ENCODE measurements at regions not wholly inside any gene's neighbourhood (a gene's known extent, or its start where the extent isn't known, plus 50 kb on each side); places are given as distances from the start of the nearest gene placed in this dataset.

DNA sequence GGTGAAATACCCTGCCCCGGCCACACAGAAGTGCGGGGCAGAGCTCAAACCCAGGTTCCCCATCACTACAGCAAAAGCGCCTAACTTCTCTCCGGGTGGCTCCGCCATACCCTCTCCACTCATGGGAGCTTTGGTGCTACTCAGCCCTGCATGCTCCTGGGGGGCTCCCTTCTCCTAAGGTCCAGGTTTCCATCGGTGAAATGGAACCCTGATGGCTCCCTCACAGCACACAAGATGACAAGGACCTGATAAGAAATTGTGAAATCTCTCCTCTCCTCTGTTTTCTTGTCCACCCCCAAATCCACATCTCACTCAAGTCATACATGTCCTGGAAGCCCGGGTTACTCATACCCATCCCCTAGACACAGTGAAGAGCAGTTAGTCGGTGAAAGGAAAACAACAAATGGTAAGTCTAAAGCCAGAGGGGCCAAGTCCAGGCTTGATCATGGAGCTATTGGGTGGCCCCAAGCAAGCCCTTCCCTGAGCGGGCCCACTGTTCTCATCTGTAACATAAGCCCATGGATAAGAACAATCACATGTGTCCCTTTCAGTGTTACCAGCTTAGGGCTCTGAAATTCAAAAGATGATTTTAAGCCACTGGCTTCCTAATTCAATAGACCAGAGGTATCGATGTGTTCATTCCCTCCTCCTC, 317.5 kb downstream of the BCL11B start:
- H3K27ac ChIP-seq, result no peak overlapping the region

DNA sequence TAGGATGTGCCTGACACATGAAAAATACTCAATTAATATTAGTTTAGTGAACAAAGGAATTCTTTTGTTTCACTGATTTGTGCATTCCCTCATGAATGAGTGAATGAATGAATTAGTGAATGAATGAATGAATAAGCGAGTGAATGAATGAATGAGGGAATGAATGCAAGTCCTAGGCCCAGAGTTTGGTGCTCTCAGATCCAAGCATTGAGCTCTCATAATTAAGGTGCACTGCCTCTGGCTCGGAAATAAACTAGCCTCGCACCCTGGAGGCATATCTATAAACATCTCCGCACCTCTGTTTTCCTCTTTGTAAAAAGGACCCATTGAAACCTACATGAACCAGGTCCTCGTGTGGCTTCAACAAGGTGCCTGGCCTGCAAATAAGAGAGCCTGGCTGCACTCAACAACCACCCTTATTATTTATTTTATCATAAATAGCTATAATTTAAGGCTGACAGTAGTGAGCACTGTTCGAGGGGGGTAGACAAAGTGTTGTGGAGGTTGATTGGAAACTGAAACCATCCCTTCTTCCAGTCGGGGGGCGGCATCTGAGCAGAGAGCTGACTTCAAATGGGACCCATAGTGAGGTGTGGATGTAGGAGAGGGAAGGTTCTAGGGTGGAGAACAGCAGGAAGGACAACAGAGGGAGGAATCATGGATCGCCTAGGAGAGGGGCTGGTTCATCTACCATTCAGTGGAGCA, 316.8 kb downstream of the BCL11B start:
- TF ChIP-seq, protein P1, sequence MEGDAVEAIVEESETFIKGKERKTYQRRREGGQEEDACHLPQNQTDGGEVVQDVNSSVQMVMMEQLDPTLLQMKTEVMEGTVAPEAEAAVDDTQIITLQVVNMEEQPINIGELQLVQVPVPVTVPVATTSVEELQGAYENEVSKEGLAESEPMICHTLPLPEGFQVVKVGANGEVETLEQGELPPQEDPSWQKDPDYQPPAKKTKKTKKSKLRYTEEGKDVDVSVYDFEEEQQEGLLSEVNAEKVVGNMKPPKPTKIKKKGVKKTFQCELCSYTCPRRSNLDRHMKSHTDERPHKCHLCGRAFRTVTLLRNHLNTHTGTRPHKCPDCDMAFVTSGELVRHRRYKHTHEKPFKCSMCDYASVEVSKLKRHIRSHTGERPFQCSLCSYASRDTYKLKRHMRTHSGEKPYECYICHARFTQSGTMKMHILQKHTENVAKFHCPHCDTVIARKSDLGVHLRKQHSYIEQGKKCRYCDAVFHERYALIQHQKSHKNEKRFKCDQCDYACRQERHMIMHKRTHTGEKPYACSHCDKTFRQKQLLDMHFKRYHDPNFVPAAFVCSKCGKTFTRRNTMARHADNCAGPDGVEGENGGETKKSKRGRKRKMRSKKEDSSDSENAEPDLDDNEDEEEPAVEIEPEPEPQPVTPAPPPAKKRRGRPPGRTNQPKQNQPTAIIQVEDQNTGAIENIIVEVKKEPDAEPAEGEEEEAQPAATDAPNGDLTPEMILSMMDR (conservative IDR thresholded peaks at IDR 0.05), result no peak
- TF ChIP-seq ZFX (IDR thresholded peaks at IDR 0.05), result no peak
- H3K27ac ChIP-seq, result no peak overlapping the region

More for the DNA sequence above, 317.5 kb downstream of the BCL11B start:
- no peak for TF ChIP-seq ZFX (IDR thresholded peaks at IDR 0.05)
- TF ChIP-seq, protein P1 (conservative IDR thresholded peaks at IDR 0.05), result no peak

DNA sequence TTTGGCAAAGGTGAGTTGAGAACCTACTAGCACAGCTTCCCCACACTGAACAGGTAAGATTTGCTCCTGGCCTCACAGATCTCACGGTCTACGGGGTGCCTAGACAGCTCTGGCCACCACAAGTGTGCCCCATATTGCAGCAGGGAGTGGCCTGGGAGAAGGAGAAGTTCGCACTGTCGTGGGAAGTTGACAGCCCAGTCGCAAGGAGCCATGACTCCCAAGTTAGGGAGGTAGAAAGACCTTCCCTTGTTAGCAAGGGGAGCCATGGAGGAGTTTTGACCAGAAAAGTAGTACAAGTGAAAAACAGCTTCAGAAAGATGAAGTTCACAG, 316.3 kb downstream of the BCL11B start:
- TF ChIP-seq, protein P1 (conservative IDR thresholded peaks at IDR 0.05), result no peak
- no peak for TF ChIP-seq ZFX (IDR thresholded peaks at IDR 0.05)
- H3K27ac ChIP-seq, result no peak overlapping the region

DNA sequence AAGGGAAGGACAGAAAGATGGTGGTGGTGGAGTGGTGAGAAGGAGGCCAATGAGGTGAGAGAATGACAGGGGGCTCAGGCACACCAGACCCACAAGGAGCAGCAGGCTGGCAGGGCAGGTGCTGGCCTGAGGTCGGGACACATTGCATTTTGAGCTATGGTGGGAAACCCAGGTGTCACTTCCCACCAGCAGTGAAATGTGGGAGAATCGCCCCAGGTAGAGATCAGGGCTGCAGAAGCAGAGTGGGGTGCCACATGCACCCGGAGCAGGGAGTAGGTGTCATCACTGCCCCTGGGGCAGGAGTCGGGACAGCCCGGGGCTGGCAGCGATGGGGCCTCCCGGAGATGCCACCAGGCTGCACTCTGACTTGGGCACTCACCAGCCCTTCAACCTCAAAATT, 315.8 kb downstream of the BCL11B start:
- TF ChIP-seq ZFX (IDR thresholded peaks at IDR 0.05), result no peak
- TF ChIP-seq, protein P1 (conservative IDR thresholded peaks at IDR 0.05), result no peak

DNA sequence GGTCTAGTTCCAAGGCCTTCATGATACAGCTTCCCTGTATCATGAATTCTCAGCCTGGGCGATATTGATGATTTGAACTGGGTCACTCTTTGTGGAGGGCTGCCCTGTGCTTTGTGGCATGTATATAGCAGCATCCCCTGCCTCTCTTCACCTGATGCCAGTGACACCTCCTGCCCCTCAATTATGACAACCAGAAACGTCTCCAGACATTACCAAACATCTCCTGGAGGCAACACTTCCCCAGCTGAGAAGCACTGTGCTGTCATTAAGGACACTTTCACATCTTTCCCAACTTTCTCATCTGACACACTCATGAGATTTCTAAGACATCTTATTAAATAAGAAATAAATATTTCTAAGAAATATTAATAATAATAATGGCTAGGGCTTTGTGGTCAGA, 315.3 kb downstream of the BCL11B start:
- TF ChIP-seq ZFX (IDR thresholded peaks at IDR 0.05), result no peak
- TF ChIP-seq, protein P1 (conservative IDR thresholded peaks at IDR 0.05), result no peak
- no peak overlapping the region for H3K27ac ChIP-seq

More for the DNA sequence above, 315.8 kb downstream of the BCL11B start:
- no peak overlapping the region for H3K27ac ChIP-seq

DNA sequence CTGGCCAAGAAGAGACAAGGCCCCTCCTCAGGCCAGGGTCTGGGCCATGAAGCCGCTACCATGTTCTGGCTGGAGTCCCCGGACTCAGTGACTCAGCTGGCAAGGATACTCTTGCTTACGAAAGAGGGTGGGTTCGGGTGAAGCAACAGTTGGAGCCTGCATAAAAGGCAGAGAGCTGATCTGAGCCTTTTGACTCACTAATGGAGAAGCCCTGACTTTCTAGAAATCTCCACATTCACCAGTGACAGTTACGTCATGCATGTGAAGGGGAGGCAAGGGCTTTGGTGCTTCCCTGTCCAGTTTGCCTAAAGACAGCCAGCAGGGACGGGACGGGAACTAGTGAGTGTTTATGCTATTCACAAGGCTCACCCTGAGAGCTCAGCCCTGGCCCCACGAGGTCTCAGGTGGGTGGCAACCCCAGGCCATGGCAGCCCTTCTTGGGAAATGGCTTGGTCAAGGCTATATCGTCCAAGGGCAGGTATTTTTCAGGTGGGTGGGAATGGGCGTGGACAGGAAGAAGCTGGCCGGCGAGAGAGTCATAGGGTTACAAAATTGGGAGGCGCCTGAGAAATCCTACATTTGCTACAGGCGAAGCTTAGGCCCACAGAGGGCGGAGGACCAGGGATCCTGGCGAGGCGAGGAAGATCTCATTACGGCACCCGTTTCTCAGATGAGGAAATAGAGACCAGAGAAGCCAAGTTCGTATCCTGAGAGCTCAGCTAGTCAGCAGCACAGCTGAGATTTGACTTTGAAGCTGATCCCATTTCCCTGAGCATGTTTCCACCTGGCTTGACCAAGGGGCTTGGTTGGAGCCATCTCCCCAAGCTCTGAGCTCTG, 314.6 kb downstream of the BCL11B start:
- no peak overlapping the region for H3K27ac ChIP-seq
- TF ChIP-seq ZFX (IDR thresholded peaks at IDR 0.05), result no peak
- TF ChIP-seq, protein P1 (conservative IDR thresholded peaks at IDR 0.05), result no peak
